ENCODE measurements at regions not wholly inside any gene's neighbourhood (a gene's known extent, or its start where the extent isn't known, plus 50 kb on each side); places are given as distances from the start of the nearest gene placed in this dataset.

DNA sequence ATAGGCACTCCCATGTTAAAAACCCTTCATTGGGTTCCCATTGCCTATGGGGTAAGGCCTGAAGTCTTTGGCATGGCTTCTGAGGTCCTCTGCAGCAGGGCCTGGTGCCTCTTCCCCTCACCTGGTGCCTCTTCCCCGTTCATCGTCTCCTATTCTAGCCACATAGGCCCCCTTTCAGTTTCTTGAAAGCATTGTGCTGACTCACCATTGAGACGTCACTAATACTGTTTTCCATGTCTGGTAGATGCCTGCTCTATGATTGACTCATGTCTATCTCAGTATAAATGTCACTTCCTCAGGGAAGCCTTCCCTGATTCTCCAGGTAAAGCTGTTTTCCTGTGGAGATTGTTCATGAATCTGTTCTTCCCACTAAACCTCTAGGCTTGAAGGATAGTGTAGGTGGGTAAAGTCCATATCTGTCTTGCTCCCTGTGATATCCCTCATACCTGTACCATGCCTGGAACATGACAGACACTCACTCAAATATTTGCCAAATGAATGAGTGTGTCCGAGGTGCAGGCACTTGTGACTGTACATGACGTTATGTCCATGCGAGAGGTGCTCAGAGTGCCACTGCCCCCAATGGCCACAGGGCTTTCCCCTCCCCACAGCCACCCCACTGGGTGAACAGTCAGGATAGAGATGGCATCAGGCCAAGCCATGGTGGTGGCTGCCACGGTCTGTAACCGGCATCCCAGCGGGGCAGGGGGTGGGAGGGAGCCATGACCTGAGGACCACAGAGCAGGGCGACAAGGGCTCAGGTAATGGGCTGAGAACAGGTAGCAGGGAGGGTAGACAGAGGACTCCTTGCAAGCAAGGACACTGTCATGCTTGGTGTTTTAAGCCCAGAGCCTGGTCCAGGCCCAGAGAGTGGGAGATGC lies 85.2 kb upstream of the FAM20A start:
- H3K27ac ChIP-seq: no peak overlapping the region
- no peak for TF ChIP-seq ZFX (IDR thresholded peaks at IDR 0.05; ENCODE audit: borderline replicate concordance)
- TF ChIP-seq, protein P1, sequence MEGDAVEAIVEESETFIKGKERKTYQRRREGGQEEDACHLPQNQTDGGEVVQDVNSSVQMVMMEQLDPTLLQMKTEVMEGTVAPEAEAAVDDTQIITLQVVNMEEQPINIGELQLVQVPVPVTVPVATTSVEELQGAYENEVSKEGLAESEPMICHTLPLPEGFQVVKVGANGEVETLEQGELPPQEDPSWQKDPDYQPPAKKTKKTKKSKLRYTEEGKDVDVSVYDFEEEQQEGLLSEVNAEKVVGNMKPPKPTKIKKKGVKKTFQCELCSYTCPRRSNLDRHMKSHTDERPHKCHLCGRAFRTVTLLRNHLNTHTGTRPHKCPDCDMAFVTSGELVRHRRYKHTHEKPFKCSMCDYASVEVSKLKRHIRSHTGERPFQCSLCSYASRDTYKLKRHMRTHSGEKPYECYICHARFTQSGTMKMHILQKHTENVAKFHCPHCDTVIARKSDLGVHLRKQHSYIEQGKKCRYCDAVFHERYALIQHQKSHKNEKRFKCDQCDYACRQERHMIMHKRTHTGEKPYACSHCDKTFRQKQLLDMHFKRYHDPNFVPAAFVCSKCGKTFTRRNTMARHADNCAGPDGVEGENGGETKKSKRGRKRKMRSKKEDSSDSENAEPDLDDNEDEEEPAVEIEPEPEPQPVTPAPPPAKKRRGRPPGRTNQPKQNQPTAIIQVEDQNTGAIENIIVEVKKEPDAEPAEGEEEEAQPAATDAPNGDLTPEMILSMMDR (IDR thresholded peaks at IDR 0.05): no peak

GRCh38 chr17:68684949-68685357 lies 83.8 kb upstream of the FAM20A start:
- TF ChIP-seq, protein P1 (IDR thresholded peaks at IDR 0.05): no peak
- no peak for TF ChIP-seq ZFX (IDR thresholded peaks at IDR 0.05; ENCODE audit: borderline replicate concordance)
- H3K27ac ChIP-seq: no peak overlapping the region

DNA sequence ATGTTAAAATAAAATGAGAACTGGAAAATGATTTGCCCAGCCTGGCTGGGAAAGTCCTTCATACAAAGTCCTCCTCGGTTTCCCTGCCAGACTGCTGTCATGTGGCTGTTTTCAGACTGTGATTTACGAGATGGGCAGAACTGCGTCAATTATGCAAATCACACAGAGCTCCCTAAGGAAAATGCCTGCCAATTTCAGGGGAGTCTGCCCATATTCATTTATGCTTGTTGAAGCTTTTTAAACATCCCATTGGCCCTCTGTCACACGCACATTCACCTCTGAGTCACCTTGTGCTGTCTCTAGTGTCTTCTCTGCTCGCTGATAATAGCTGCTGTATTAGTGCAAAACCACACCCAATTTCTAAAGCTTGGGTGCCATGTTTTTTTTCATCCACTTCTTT lies 81.7 kb upstream of the FAM20A start:
- H3K27ac ChIP-seq: no peak overlapping the region
- TF ChIP-seq, protein P1 (IDR thresholded peaks at IDR 0.05): no peak
- TF ChIP-seq ZFX (IDR thresholded peaks at IDR 0.05; ENCODE audit: borderline replicate concordance): no peak

- no peak overlapping the region for H3K27ac ChIP-seq
- TF ChIP-seq, protein P1 (IDR thresholded peaks at IDR 0.05): no peak
- TF ChIP-seq ZFX (IDR thresholded peaks at IDR 0.05; ENCODE audit: borderline replicate concordance): no peak
Measured at GRCh38 chr17:68679882-68680281, 78.7 kb upstream of the FAM20A start.

DNA sequence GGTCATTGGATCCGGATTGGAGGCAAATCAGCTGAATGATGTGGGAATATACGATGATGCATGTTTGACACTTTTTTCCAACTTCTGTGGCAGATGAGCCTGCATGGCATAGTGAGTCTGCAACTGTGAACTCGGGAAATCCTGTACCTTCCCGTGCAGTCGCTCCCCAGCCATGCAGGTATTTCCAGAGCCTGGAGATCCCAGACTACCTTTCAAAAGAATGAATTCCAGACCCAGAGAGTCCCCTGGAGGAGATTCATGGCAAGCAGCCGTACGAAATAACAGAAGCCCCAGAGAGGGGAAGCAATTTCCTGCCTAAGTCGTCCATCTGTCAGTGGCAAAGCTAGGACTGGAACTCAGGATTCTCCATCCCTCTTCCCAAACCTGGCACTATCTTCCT lies 75.7 kb upstream of the FAM20A start:
- no peak overlapping the region for H3K27ac ChIP-seq
- no peak for TF ChIP-seq ZFX (IDR thresholded peaks at IDR 0.05; ENCODE audit: borderline replicate concordance)
- TF ChIP-seq, protein P1 (IDR thresholded peaks at IDR 0.05): no peak

DNA sequence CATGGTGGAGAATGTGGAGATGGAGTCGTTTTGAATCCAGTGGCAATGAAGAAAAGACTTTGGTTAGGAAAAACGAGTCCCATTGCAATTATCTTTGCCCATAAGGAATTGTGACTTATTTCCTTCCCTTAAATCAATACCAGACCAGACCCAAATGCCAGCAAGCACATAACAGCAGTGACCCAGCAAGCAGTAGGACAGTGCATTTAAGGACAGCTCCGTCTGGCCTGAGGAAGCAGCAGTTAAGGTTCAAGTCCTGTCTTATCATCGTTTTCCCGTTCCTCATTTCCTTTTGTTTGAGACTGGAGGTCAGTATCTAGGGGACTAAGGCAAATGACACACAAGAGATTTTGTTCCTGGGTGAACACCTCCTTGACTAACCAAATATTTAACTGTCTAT lies 74.6 kb upstream of the FAM20A start:
- no peak for TF ChIP-seq ZFX (IDR thresholded peaks at IDR 0.05; ENCODE audit: borderline replicate concordance)
- TF ChIP-seq, protein P1 (IDR thresholded peaks at IDR 0.05): no peak
- no peak overlapping the region for H3K27ac ChIP-seq
